ENCODE measurements at regions not wholly inside any gene's neighbourhood (a gene's known extent, or its start where the extent isn't known, plus 50 kb on each side); places are given as distances from the start of the nearest gene placed in this dataset.

DNA sequence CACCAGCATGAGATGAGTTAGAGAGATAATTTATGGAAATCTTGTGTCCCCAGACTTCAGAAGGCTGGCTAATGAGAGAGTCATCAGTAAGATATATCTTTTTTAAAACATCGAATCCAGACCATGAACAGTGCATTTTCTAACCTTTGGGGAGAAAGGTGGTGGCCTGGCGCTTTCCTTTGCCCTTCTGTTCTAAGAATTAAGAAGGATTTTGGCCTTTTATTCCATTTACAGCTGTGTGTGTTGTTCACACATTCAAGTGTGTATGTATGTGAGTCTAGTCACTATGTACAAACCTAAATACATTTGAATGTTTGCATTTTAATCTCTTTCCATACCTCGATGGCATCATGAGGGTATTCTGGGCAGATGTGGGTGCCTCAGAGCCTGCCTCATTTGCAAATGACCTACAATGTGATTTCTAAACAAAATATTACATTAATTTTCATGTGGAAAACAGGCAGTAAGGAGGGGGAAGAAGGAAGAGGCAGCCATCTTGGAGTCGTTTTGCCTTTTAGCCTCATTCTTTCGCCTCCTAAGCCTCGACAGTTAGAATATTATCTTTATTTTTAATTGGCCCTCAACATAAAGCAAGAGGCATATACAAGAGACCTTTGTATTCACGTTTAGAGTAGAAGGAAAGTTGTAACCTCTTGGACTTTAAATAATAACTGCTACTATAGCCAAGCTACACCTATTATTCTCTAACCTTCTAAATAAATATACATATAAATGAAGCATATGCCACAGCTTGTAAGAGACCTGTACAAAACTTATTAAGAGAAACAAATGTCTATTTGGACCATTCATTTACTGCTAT, 125.3 kb upstream of the TMEM161B start:
- no peaks in the 10 kb centered on the region for H3K9me3 ChIP-seq (ENCODE audit: low read length)
- no peak overlapping the region for H3K4me3 ChIP-seq (ENCODE audit: low read depth, low read length, poor library complexity, severe bottlenecking)
- ChIA-PET CTCF (ENCODE audit: unreplicated experiment) (no interaction called here), POLR2A (interaction anchor here (0.9 kb wide), 1 partner anchor 14 kb away, joined by 3 read pairs; no protein-coding TSS in a partner anchor)
- intact Hi-C loops (cut with micrococcal nuclease; ENCODE audit: unreplicated experiment) = no loop called here
- H3K4me2 ChIP-seq (ENCODE audit: low read length) = no peak overlapping the region
- H3K36me3 ChIP-seq (ENCODE audit: insufficient read depth, low read length) = no peaks in the 10 kb centered on the region
- no peak overlapping the region for H2AFZ ChIP-seq (ENCODE audit: low read length)
- BruUV-seq (replicated peaks) = no TSS peak
- no peaks in the 10 kb centered on the region for H3K4me1 ChIP-seq (ENCODE audit: insufficient read depth, low read length, poor library complexity, severe bottlenecking)
- TF ChIP-seq, protein P1, sequence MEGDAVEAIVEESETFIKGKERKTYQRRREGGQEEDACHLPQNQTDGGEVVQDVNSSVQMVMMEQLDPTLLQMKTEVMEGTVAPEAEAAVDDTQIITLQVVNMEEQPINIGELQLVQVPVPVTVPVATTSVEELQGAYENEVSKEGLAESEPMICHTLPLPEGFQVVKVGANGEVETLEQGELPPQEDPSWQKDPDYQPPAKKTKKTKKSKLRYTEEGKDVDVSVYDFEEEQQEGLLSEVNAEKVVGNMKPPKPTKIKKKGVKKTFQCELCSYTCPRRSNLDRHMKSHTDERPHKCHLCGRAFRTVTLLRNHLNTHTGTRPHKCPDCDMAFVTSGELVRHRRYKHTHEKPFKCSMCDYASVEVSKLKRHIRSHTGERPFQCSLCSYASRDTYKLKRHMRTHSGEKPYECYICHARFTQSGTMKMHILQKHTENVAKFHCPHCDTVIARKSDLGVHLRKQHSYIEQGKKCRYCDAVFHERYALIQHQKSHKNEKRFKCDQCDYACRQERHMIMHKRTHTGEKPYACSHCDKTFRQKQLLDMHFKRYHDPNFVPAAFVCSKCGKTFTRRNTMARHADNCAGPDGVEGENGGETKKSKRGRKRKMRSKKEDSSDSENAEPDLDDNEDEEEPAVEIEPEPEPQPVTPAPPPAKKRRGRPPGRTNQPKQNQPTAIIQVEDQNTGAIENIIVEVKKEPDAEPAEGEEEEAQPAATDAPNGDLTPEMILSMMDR (conservative IDR thresholded peaks at IDR 0.05; ENCODE audit: low read length) = no peak
- no peak for TF ChIP-seq EZH2phosphoT487 (IDR thresholded peaks at IDR 0.05; ENCODE audit: borderline replicate concordance, low read depth, low read length)
- no peaks in the 10 kb centered on the region for H4K20me1 ChIP-seq (ENCODE audit: insufficient read depth, low read length)
- no peaks in the 10 kb centered on the region for H3K79me2 ChIP-seq (ENCODE audit: insufficient read depth, low read depth, low read length)
- H3K9me2 ChIP-seq (ENCODE audit: insufficient read depth, low read length) = no peaks in the 10 kb centered on the region
- DNase-seq (ENCODE audit: low spot score) = no peak
- H3K27ac ChIP-seq (ENCODE audit: low read depth, low read length, poor library complexity, severe bottlenecking) = no peak overlapping the region

DNA sequence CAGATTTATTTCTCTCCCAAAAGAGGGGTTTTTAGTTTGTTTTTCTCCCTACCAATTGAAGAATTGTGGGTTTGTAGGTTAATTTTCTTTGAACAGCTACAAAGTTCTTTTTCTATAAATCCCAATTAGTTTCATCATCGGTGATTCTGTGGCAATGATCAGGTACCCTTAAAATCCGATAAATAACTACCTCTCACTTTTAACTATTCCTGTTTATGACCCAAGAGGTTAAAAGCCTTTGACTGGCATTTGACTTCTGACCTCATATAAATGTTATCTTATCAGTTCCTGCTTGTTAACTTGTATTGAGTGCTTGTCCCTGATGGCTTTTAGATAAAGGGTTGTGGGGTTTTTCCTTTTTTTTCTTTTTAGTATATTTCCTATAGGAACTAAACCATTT, 124.4 kb upstream of the TMEM161B start:
- Histone ChIP-seq H3K4me1 (ENCODE audit: insufficient read depth, low read length, poor library complexity, severe bottlenecking) (no peaks in the 10 kb centered on the region), H3K9me3 (ENCODE audit: low read length) (no peaks in the 10 kb centered on the region), H4K20me1 (ENCODE audit: insufficient read depth, low read length) (no peaks in the 10 kb centered on the region), H3K9me2 (ENCODE audit: insufficient read depth, low read length) (no peaks in the 10 kb centered on the region), H3K4me3 (ENCODE audit: low read depth, low read length, poor library complexity, severe bottlenecking) (no peak overlapping the region), H2AFZ (ENCODE audit: low read length) (no peak overlapping the region), H3K27ac (ENCODE audit: low read depth, low read length, poor library complexity, severe bottlenecking) (no peak overlapping the region), H3K36me3 (ENCODE audit: insufficient read depth, low read length) (no peaks in the 10 kb centered on the region), H3K79me2 (ENCODE audit: insufficient read depth, low read depth, low read length) (no peaks in the 10 kb centered on the region), H3K4me2 (ENCODE audit: low read length) (no peak overlapping the region)
- intact Hi-C loops (cut with micrococcal nuclease; ENCODE audit: unreplicated experiment) = no loop called here
- no peak for DNase-seq (ENCODE audit: low spot score)
- ChIA-PET POLR2A (interaction anchor here (0.9 kb wide), 1 partner anchor 15 kb away, joined by 3 read pairs; no protein-coding TSS in a partner anchor), CTCF (ENCODE audit: unreplicated experiment) (no interaction called here)
- no TSS peak for BruUV-seq (replicated peaks)
- TF ChIP-seq, protein P1 (conservative IDR thresholded peaks at IDR 0.05; ENCODE audit: low read length) = no peak
- TF ChIP-seq EZH2phosphoT487 (IDR thresholded peaks at IDR 0.05; ENCODE audit: borderline replicate concordance, low read depth, low read length) = no peak

DNA sequence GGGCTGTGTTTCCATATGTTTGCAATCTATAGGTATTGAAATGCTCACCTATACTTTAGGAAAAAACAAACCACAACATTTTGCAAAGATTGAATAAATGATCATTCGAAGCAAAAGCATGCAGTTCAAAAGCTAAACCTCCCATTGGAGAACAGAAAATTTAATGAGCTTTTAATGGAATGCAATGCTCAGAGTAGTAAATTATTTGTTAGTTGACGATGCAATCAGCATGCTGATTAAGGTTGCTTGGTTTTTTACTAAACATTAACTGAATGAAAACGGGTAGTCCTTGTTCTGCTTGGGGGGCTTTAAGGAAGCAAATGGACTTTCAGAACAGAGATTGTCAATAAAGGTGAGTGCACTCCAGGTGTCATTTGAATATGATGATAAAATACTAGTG, 123.3 kb upstream of the TMEM161B start:
- H3K4me1 ChIP-seq (ENCODE audit: insufficient read depth, low read length, poor library complexity, severe bottlenecking) = no peaks in the 10 kb centered on the region
- intact Hi-C loops (cut with micrococcal nuclease; ENCODE audit: unreplicated experiment) = no loop called here
- no peak overlapping the region for H3K4me3 ChIP-seq (ENCODE audit: low read depth, low read length, poor library complexity, severe bottlenecking)
- ChIA-PET POLR2A (no interaction called here), CTCF (ENCODE audit: unreplicated experiment) (no interaction called here)
- no peaks in the 10 kb centered on the region for H4K20me1 ChIP-seq (ENCODE audit: insufficient read depth, low read length)
- no peak for DNase-seq (ENCODE audit: low spot score)
- H3K36me3 ChIP-seq (ENCODE audit: insufficient read depth, low read length) = no peaks in the 10 kb centered on the region
- H3K9me3 ChIP-seq (ENCODE audit: low read length) = no peaks in the 10 kb centered on the region
- no peak overlapping the region for H3K27ac ChIP-seq (ENCODE audit: low read depth, low read length, poor library complexity, severe bottlenecking)
- H3K4me2 ChIP-seq (ENCODE audit: low read length) = no peak overlapping the region
- BruUV-seq (replicated peaks) = no TSS peak
- H2AFZ ChIP-seq (ENCODE audit: low read length) = no peak overlapping the region
- no peaks in the 10 kb centered on the region for H3K79me2 ChIP-seq (ENCODE audit: insufficient read depth, low read depth, low read length)
- no peaks in the 10 kb centered on the region for H3K9me2 ChIP-seq (ENCODE audit: insufficient read depth, low read length)
- TF ChIP-seq, protein P1 (conservative IDR thresholded peaks at IDR 0.05; ENCODE audit: low read length) = no peak
- TF ChIP-seq EZH2phosphoT487 (IDR thresholded peaks at IDR 0.05; ENCODE audit: borderline replicate concordance, low read depth, low read length) = no peak
